Activated CD8-positive, alpha-beta T cell treated with anti-CD3 and anti-CD28 coated beads for 36 hours (primary cell): ENCODE measurements at regions not wholly inside any gene's neighbourhood (a gene's known extent, or its start where the extent isn't known, plus 50 kb on each side); places are given as distances from the start of the nearest gene placed in this dataset.

ENCODE experiments used
- ATAC-seq: fragments of 200-7000 bp; cut with Tn5 transposase; one replicate; pipeline ENCODE4 v1.10.0; 2021; ENCODE audit warnings: mild to moderate bottlenecking, moderate library complexity
- CTCF ChIA-PET: fragments of 350-600 bp; sonication (Branson Sonifier 250); formaldehyde crosslinking; loops from one replicate; lab custom pipeline; 2021; ENCODE audit warnings: antibody characterized with exemption; lab: Charles Lee
- POLR2A ChIA-PET: fragments of 350-600 bp; sonication (Branson Sonifier 250); formaldehyde crosslinking; loops from one replicate; lab custom pipeline; 2021; ENCODE audit warnings: antibody characterized with exemption; lab: Charles Lee
- DNase-seq: peaks from one replicate; pipeline ENCODE4 v3.0.0-alpha.2; 2020
- H3K27ac Mint-ChIP-seq: one replicate; pipeline ENCODE4 v1.8.0; 2021; ENCODE audit warnings: mild to moderate bottlenecking, mixed read lengths
- H3K27me3 Mint-ChIP-seq: one replicate; pipeline ENCODE4 v1.8.0; 2021; ENCODE audit warnings: mixed read lengths
- H3K36me3 Mint-ChIP-seq: one replicate; pipeline ENCODE4 v1.8.0; 2021; ENCODE audit warnings: low read depth, mixed read lengths
- H3K4me1 Mint-ChIP-seq: one replicate; pipeline ENCODE4 v1.8.0; 2021; ENCODE audit warnings: low read depth, mixed read lengths
- H3K4me3 Mint-ChIP-seq: one replicate; pipeline ENCODE4 v1.8.0; 2021; ENCODE audit warnings: mild to moderate bottlenecking, moderate library complexity, mixed read lengths
- H3K9me3 Mint-ChIP-seq: one replicate; pipeline ENCODE4 v1.8.0; 2021; ENCODE audit warnings: mixed read lengths
- intact Hi-C: fragments of 100-400 bp; cut with micrococcal nuclease; formaldehyde crosslinking; loops from one replicate; pipeline ENCODE4 v1.10.0; 2022
- TF ChIP-seq, protein P1 (sequence below): fragments of 200-600 bp; IDR thresholded peaks from one replicate; pipeline ENCODE4 v1.8.0; 2022; ENCODE audit warnings: antibody characterized with exemption, mild to moderate bottlenecking

- TF ChIP-seq, protein P1, sequence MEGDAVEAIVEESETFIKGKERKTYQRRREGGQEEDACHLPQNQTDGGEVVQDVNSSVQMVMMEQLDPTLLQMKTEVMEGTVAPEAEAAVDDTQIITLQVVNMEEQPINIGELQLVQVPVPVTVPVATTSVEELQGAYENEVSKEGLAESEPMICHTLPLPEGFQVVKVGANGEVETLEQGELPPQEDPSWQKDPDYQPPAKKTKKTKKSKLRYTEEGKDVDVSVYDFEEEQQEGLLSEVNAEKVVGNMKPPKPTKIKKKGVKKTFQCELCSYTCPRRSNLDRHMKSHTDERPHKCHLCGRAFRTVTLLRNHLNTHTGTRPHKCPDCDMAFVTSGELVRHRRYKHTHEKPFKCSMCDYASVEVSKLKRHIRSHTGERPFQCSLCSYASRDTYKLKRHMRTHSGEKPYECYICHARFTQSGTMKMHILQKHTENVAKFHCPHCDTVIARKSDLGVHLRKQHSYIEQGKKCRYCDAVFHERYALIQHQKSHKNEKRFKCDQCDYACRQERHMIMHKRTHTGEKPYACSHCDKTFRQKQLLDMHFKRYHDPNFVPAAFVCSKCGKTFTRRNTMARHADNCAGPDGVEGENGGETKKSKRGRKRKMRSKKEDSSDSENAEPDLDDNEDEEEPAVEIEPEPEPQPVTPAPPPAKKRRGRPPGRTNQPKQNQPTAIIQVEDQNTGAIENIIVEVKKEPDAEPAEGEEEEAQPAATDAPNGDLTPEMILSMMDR, result no peak
- POLR2A ChIA-PET, result no interaction called here
- no peaks in the 10 kb centered on the region for H3K4me1 Mint-ChIP-seq
- intact Hi-C loops, result no loop called here
- DNase-seq, result no peak
- CTCF ChIA-PET, result no interaction called here
- no peaks in the 10 kb centered on the region for H3K36me3 Mint-ChIP-seq
- no peak overlapping the region for H3K27ac Mint-ChIP-seq
- no peak overlapping the region for H3K4me3 Mint-ChIP-seq
- peaks cover 2% of the 10 kb centered on the region for H3K27me3 Mint-ChIP-seq
- H3K9me3 Mint-ChIP-seq, result no peaks in the 10 kb centered on the region
- ATAC-seq, result no peak
These were observed 65.1 kb upstream of the PZP start for GRCh38 chr12:9273276-9273675.

DNA sequence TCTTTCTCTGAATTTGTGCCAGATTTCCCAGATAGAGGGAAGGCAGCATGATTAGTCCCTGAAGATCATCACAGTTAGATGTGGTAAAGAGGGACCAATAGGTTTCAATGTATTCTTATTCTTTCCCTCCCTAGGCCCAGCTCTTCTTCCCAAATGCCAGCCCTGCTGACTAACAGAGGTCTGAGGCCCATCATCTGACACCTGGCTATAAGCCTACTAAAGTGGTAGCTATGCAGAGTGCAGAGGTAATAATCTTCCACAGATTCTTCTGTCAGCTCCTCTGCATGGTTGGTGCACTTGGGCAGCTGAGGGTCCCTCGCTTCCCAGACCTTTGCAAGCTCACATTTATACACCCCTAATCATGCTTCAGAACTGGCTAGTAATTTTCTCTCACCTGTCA lies 63.7 kb upstream of the PZP start:
- no peaks in the 10 kb centered on the region for H3K9me3 Mint-ChIP-seq
- H3K4me1 Mint-ChIP-seq, result no peaks in the 10 kb centered on the region
- no peak overlapping the region for H3K27ac Mint-ChIP-seq
- ATAC-seq (no peak), DNase-seq (no peak)
- no peaks in the 10 kb centered on the region for H3K27me3 Mint-ChIP-seq
- CTCF ChIA-PET, result no interaction called here
- no peaks in the 10 kb centered on the region for H3K36me3 Mint-ChIP-seq
- intact Hi-C loops, result no loop called here
- POLR2A ChIA-PET, result interaction anchor here (0.6 kb wide), 1 partner anchor 587 kb away, joined by 3 read pairs; no protein-coding TSS in a partner anchor
- H3K4me3 Mint-ChIP-seq, result no peak overlapping the region
- TF ChIP-seq, protein P1, result no peak

DNA sequence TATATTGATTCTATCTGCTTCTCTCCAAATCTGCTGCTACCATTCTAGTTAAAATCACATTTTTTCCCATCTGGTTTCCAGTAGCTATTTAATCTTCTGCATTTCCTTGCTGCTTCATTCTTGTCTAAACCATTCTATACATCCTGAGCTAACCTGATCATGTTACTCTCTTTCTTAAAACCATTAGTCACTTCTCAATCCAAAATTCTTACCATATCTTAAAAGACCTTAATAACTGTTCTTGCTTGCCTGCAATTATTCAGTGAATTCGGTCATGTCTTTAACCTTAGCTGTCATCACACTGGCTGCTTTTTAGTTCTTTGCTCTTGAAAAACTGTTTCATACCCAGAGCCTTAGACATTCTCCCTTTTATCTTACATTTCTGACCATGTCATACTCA lies 56.4 kb upstream of the PZP start:
- H3K27me3 Mint-ChIP-seq, result no peaks in the 10 kb centered on the region
- H3K9me3 Mint-ChIP-seq, result no peaks in the 10 kb centered on the region
- H3K36me3 Mint-ChIP-seq, result no peaks in the 10 kb centered on the region
- DNase-seq (no peak), ATAC-seq (no peak)
- H3K4me3 Mint-ChIP-seq, result no peak overlapping the region
- TF ChIP-seq, protein P1, result no peak
- intact Hi-C loops, result no loop called here
- no peaks in the 10 kb centered on the region for H3K4me1 Mint-ChIP-seq
- CTCF ChIA-PET, result no interaction called here
- no peak overlapping the region for H3K27ac Mint-ChIP-seq
- POLR2A ChIA-PET, result interaction anchor here (0.7 kb wide), 1 partner anchor 157 kb away, joined by 3 read pairs; no protein-coding TSS in a partner anchor

GRCh38 chr12:9260931-9261330 lies 52.7 kb upstream of the PZP start:
- H3K4me1 Mint-ChIP-seq, result peaks cover 4% of the 10 kb centered on the region
- no peak for ATAC-seq
- TF ChIP-seq, protein P1, result no peak

GRCh38 chr12:9258676-9259075 lies 50.5 kb upstream of the PZP start:
- H3K27me3 Mint-ChIP-seq, result peaks cover 2% of the 10 kb centered on the region
- H3K9me3 Mint-ChIP-seq, result no peaks in the 10 kb centered on the region
- intact Hi-C loops, result no loop called here
- H3K36me3 Mint-ChIP-seq, result no peaks in the 10 kb centered on the region
- ATAC-seq (no peak), DNase-seq (no peak)
- CTCF ChIA-PET, result interaction anchor here (0.7 kb wide), 1 partner anchor 105 kb away, joined by 3 read pairs; no protein-coding TSS in a partner anchor
- TF ChIP-seq, protein P1, result no peak
- POLR2A ChIA-PET, result no interaction called here
- H3K4me3 Mint-ChIP-seq, result no peak overlapping the region
- no peak overlapping the region for H3K27ac Mint-ChIP-seq
- H3K4me1 Mint-ChIP-seq, result peaks cover 4% of the 10 kb centered on the region

More at GRCh38 chr12:9260931-9261330, 52.7 kb upstream of the PZP start:
- Mint-ChIP-seq H3K27ac (no peak overlapping the region), H3K9me3 (no peaks in the 10 kb centered on the region), H3K27me3 (peaks cover 2% of the 10 kb centered on the region), H3K36me3 (no peaks in the 10 kb centered on the region), H3K4me3 (no peak overlapping the region)
- no peak for DNase-seq
- ChIA-PET CTCF (interaction anchor here (1.6 kb wide), 1 partner anchor 197 kb away, joined by 5 read pairs; no protein-coding TSS in a partner anchor), POLR2A (no interaction called here)
- intact Hi-C loops, result no loop called here
